ENCODE measurements at regions not wholly inside any gene's neighbourhood (a gene's known extent, or its start where the extent isn't known, plus 50 kb on each side); places are given as distances from the start of the nearest gene placed in this dataset.

GRCh38 chr2:19238440-19239060 lies 119.9 kb downstream of the OSR1 start:
- intact Hi-C loops (cut with micrococcal nuclease), result no loop called here

DNA sequence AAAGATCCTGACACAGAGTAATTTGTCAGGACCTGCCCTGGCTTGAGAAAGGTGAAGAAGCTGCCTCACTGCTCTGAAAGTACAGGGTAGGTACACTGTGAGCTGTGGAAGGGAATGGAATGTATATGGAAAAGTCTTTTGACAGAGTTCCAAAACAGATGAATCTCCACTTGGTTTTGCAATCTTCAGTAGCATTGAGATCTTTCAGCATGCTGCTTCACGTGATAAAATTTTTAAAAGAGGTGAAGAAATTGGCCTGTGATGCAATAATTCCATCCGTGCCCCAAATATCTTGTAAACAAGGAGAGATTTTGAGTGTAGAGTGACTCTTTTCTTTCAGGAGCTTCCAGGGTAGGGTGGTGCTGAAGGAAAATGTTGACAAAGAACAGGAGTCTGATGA lies 123.1 kb downstream of the OSR1 start:
- intact Hi-C loops (cut with micrococcal nuclease), result no loop called here

- intact Hi-C loops (cut with micrococcal nuclease), result no loop called here
These were observed 126.1 kb downstream of the OSR1 start for GRCh38 chr2:19232312-19232711.

DNA sequence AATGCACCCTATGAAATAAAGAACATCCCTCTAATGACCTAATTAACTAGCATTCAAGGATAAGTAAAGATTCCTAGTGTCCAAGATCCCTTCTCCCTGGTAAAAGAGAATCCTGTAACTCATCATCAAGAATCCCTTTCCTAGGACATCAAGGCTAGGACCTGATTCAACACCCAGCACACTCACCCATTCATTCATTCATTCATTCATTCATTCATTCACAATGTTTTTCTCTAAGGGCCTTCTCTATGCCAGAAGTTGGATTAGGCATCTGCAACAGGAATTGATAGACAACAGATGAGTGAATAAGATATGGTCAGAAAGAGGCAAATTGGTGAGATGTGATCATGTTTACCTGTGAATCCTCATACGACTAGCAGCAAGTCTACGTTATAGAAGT lies 126.8 kb downstream of the OSR1 start:
- intact Hi-C loops (cut with micrococcal nuclease), result no loop called here

GRCh38 chr2:19230626-19231025 lies 127.8 kb downstream of the OSR1 start:
- intact Hi-C loops (cut with micrococcal nuclease), result no loop called here

- intact Hi-C loops (cut with micrococcal nuclease), result no loop called here
These were observed 129.7 kb downstream of the OSR1 start for GRCh38 chr2:19228715-19229114.

GRCh38 chr2:19228181-19228593 lies 130.2 kb downstream of the OSR1 start:
- intact Hi-C loops (cut with micrococcal nuclease), result no loop called here

- intact Hi-C loops (cut with micrococcal nuclease), result no loop called here
These were observed 131.6 kb downstream of the OSR1 start for GRCh38 chr2:19226871-19227270.

- intact Hi-C loops (cut with micrococcal nuclease), result no loop called here
These were observed 132.0 kb downstream of the OSR1 start for GRCh38 chr2:19226386-19226785.

- intact Hi-C loops (cut with micrococcal nuclease), result no loop called here
These were observed 132.5 kb downstream of the OSR1 start for GRCh38 chr2:19225931-19226330.

DNA sequence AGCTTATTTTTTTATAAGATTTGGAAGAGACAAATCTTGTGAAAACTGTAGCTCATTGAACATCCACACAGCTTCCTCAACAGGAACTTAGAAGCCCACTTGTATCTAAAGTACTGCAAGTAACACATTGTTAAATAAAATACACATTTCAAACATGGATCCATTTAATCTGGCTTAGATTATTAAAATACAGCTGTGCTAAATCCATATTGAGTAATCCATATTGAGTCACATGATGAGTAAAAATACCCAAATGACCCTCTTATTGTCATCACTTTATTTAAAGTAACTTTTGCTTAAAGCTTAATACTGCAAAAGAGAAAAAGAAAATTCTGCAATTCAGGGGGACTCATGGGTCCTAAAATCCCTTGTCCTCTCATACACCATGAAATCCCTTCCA lies 133.3 kb downstream of the OSR1 start:
- intact Hi-C loops (cut with micrococcal nuclease), result no loop called here

GRCh38 chr2:19224486-19224885 lies 133.9 kb downstream of the OSR1 start:
- intact Hi-C loops (cut with micrococcal nuclease), result no loop called here

GRCh38 chr2:19224011-19224410 lies 134.4 kb downstream of the OSR1 start:
- intact Hi-C loops (cut with micrococcal nuclease), result no loop called here

DNA sequence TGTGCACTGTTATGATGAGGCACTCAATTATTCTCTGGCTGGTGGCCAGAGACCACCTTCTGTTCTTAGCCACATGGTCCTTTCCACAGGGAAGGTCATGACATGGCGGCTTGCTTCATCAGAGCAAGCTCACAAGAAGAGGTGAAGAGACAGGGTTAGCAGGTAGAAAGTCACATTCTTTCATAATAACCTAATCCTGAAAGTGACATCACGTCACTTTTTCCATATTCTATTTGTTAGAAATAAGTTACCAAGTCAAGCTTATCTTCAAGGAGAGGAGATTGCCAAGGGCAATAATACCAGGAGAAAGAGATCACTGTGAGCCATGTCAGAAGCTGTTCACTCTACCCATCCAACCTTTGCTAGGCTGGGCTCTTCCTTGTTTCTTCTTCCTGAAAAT lies 139.4 kb downstream of the OSR1 start:
- intact Hi-C loops (cut with micrococcal nuclease), result no loop called here

DNA sequence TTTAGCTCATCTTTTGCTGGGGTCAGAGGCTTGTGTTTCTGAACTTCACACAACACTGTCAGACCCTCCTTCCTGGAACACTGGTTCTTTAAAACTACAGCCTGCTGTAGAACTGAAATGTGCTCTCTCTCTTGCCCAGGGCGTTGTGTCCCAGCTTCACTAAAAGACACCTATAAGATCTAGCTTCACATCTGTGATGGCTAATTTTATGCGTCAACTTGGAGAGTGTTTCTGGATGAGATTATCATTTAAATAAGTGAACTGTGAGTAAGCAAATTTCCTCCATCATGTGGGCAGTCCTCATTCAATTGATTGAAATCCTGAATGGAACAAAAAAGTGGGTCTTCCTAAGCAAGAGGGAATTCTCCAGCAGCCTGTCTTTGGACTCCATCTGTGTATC lies 140.3 kb downstream of the OSR1 start:
- intact Hi-C loops (cut with micrococcal nuclease), result no loop called here

GRCh38 chr2:19216676-19217602 lies 141.5 kb downstream of the OSR1 start:
- intact Hi-C loops (cut with micrococcal nuclease), result no loop called here

DNA sequence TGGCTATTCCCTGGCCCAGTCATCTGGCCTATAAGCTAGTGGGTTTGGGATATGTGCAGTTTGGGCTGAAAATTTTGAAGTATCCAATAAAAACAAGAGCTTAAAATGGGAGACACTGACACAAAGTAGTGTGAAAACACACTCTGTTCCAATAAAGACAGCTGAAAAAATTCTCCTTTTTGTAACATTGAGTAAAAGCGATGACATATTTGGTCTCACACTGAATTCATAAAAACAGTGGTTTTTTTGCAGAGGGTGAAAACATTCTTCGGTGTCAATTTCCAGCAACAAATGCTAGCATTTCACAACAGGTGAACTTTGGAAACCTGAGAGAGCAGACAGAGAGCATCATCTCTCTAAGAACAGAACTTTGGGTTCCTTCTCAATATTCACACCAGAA lies 142.2 kb downstream of the OSR1 start:
- intact Hi-C loops (cut with micrococcal nuclease), result no loop called here

DNA sequence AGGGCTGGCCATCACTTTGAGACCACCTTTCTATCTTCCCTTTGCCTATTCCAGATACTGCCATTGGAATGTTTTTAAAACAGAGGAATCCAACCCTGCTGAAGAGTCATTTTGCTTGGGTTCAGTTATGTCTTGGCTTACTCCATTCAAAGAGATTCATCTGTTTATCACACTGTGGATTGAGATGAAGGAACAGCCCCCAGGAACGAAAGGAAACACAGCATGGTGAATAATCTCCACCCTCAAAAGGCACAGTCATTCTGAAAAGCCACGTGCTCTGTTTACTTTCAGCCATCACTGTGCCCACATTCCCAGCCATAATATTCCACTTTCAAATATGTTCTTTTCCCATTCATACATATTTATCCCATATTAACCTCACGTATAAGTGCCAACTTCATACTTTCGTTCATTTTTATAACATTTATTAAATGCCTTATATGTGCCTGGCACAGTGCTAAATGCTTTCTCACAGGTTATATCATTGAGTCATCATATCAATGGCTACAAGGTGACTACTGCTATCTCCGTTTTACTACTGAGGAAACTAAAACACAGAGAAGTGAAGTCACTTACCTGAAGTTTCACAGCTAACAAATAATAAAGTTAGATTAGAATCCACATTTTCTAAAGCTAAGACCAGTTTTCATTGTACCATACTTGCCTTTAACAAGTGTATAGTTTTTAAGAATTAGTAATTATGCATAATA lies 143.6 kb downstream of the OSR1 start:
- intact Hi-C loops (cut with micrococcal nuclease), result no loop called here

DNA sequence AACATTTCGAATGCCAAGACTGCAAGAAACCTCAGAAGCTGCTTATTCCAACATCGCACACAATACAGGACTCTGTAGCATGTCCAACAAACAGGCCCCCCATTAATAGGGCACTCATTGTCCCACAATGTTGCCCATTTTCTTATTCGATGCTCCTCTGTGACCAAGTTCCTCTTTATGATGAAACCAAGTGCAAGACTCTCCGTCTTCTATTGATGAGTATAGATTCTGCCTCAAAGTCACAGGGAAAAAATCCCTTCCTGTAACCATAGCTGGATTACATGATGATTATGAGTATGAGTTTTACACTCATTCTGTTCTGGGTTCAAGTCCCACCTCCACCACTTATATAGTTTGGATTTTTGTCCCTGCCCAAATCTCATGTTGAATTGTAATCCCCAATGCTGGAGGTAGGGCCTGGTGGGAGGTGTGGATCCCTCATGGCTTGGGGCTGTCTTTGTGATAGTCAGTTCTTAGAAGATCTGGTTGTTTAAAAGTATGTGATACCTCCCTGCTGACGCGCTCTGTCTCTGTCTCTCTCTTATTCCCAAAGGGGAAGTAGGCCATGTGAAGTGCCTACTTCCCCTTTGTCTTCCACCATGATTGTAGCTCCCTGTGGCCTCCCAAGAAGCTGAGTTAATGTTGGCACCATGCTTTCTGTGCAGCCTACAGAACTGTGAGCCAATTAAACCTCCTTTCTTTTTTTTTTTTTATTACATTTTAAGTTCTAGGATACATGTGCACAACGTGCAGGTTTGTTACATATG lies 148.7 kb downstream of the OSR1 start:
- intact Hi-C loops (cut with micrococcal nuclease), result no loop called here

GRCh38 chr2:19208479-19209199 lies 149.8 kb downstream of the OSR1 start:
- intact Hi-C loops (cut with micrococcal nuclease), result no loop called here

- intact Hi-C loops (cut with micrococcal nuclease), result no loop called here
These were observed 151.0 kb downstream of the OSR1 start for GRCh38 chr2:19207452-19207851.
